ENCODE measurements at regions not wholly inside any gene's neighbourhood (a gene's known extent, or its start where the extent isn't known, plus 50 kb on each side); places are given as distances from the start of the nearest gene placed in this dataset.

- TF ChIP-seq SMC3 (IDR thresholded peaks at IDR 0.05; ENCODE audit: borderline replicate concordance, low read length) (no peak), SPI1 (IDR thresholded peaks at IDR 0.05; ENCODE audit: borderline replicate concordance, insufficient read depth, low read depth, low read length) (peak; percentile 70)
- ChIA-PET CTCF (no interaction called here), POLR2A (no interaction called here), SMC1A (ENCODE audit: uncharacterized antibody, unreplicated experiment) (interaction anchor here (1.3 to 2.0 kb wide), 2 partner anchors 195 to 199 kb away, joined by 3 to 5 read pairs; no protein-coding TSS in a partner anchor), RAD21 (ENCODE audit: unreplicated experiment) (interaction anchor here (1.0 kb wide), 1 partner anchor 48 kb away, joined by 3 read pairs; no protein-coding TSS in a partner anchor)
- WGBS (ENCODE audit: insufficient coverage, insufficient replicate concordance, low lambda C conversion rate, missing lambda C conversion rate) = 86% methylated on average over 7 of the region's 7 CpGs
- intact Hi-C loops (cut with micrococcal nuclease; ENCODE audit: unreplicated experiment) = no loop called here
- peak; percentile 48; the same call in 2 of the 3 replicates for ATAC-seq
- no peak overlapping the region for H3K9ac ChIP-seq (ENCODE audit: control insufficient read depth, insufficient read depth, low read length)
- H4K20me1 ChIP-seq (ENCODE audit: control insufficient read depth, insufficient read depth) = no peaks in the 10 kb centered on the region
- in situ Hi-C loops (cut with MboI) = no loop called here
- no peak overlapping the region for H3K4me3 ChIP-seq
- no peaks in the 10 kb centered on the region for H3K27me3 ChIP-seq (replicated peaks in 1 of 2; ENCODE audit: control insufficient read depth in 2 of 2, insufficient read depth in 2 of 2, low read length in 1 of 2)
- H3K27ac ChIP-seq (ENCODE audit: control insufficient read depth, insufficient read depth) = no peak overlapping the region
- H3K9me3 ChIP-seq (replicated peaks; ENCODE audit: control insufficient read depth, insufficient read depth, low read length) = no peaks in the 10 kb centered on the region; the same call in 2 of the 3 replicates
- no peaks in the 10 kb centered on the region for H3K36me3 ChIP-seq (ENCODE audit: control insufficient read depth in 2 of 2, insufficient read depth in 2 of 2, low read length in 1 of 2)
- no TSS peak for BruUV-seq (replicated peaks)
- DNase-seq (ENCODE audit: low read depth, low spot score) = no peak
- peaks cover 11% of the 10 kb centered on the region for H3K4me1 ChIP-seq (ENCODE audit: control insufficient read depth, insufficient read depth, low read length)
- FAIRE-seq = no peak
- no peak overlapping the region for H2AFZ ChIP-seq (ENCODE audit: control insufficient read depth, low read depth, low read length)
- H3K79me2 ChIP-seq (ENCODE audit: control insufficient read depth, insufficient read depth, low read length) = no peaks in the 10 kb centered on the region
- H3K4me2 ChIP-seq (ENCODE audit: control insufficient read depth, insufficient read depth) = no peak overlapping the region; the same call in 1 of the 2 replicates
Measured at GRCh38 chr10:88193018-88193417, 329.6 kb downstream of the PTEN start.

GRCh38 chr10:88194041-88194887, 330.8 kb downstream of the PTEN start:
- POLR2A ChIA-PET = no interaction called here
- no peak overlapping the region for H3K27ac ChIP-seq (ENCODE audit: control insufficient read depth, insufficient read depth)
- CTCF ChIA-PET = interaction anchor here (0.6 to 1.5 kb wide), 5 partner anchors 13 to 358 kb away, joined by 3 to 4 read pairs (median 3); no protein-coding TSS in a partner anchor
- no peak overlapping the region for H3K4me2 ChIP-seq (ENCODE audit: control insufficient read depth, insufficient read depth)
- ATAC-seq (peak; percentile 79), DNase-seq (ENCODE audit: low read depth, low spot score) (no peak), FAIRE-seq (no peak)
- no peaks in the 10 kb centered on the region for H3K79me2 ChIP-seq (ENCODE audit: control insufficient read depth, insufficient read depth, low read length)
- H3K4me1 ChIP-seq (ENCODE audit: control insufficient read depth, insufficient read depth, low read length) = peaks cover 11% of the 10 kb centered on the region
- SMC1A ChIA-PET (ENCODE audit: uncharacterized antibody, unreplicated experiment) = interaction anchor here (0.9 to 2.0 kb wide), 5 partner anchors 12 to 203 kb away, joined by 3 to 5 read pairs (median 4); no protein-coding TSS in a partner anchor
- in situ Hi-C loops (cut with MboI) (no loop called here), intact Hi-C loops (cut with micrococcal nuclease; ENCODE audit: unreplicated experiment) (no loop called here)
- no peaks in the 10 kb centered on the region; the same call in 2 of the 3 replicates for H3K9me3 ChIP-seq (replicated peaks; ENCODE audit: control insufficient read depth, insufficient read depth, low read length)
- RAD21 ChIA-PET (ENCODE audit: unreplicated experiment) = interaction anchor here (1.0 kb wide), 1 partner anchor 47 kb away, joined by 3 read pairs; no protein-coding TSS in a partner anchor
- no peaks in the 10 kb centered on the region for H3K27me3 ChIP-seq (replicated peaks in 1 of 2; ENCODE audit: control insufficient read depth in 2 of 2, insufficient read depth in 2 of 2, low read length in 1 of 2)
- no peaks in the 10 kb centered on the region for H3K36me3 ChIP-seq (ENCODE audit: control insufficient read depth in 2 of 2, insufficient read depth in 2 of 2, low read length in 1 of 2)
- no peak overlapping the region for H3K4me3 ChIP-seq
- no peaks in the 10 kb centered on the region for H4K20me1 ChIP-seq (ENCODE audit: control insufficient read depth, insufficient read depth)
- no TSS peak for BruUV-seq (replicated peaks)
- H2AFZ ChIP-seq (ENCODE audit: control insufficient read depth, low read depth, low read length) = no peak overlapping the region
- WGBS (ENCODE audit: insufficient coverage, insufficient replicate concordance, low lambda C conversion rate, missing lambda C conversion rate) = 39% methylated on average over 3 of the region's 3 CpGs
- no peak overlapping the region for H3K9ac ChIP-seq (ENCODE audit: control insufficient read depth, insufficient read depth, low read length)
- TF ChIP-seq RUNX3 (IDR thresholded peaks at IDR 0.05; ENCODE audit: low read length) (peak; percentile 44), IKZF2 (IDR thresholded peaks at IDR 0.05) (peak; percentile 11 to 38; a peak in 1 of 4 replicates), GATAD2B (conservative IDR thresholded peaks at IDR 0.05; ENCODE audit: low read depth) (no peak), MEF2B (IDR thresholded peaks at IDR 0.05; ENCODE audit: partially characterized antibody, poor library complexity, severe bottlenecking) (peak; percentile 60), BCL3 (IDR thresholded peaks at IDR 0.05; ENCODE audit: borderline replicate concordance, insufficient read depth, low read depth, low read length, poor library complexity, severe bottlenecking) (peak; percentile 28), MTA2 (IDR thresholded peaks at IDR 0.05; ENCODE audit: low read depth) (peak; percentile 65), ZNF274 (IDR thresholded peaks at IDR 0.05; ENCODE audit: insufficient read depth, insufficient read length) (no peak), ZNF592 (IDR thresholded peaks at IDR 0.05) (no peak)

Data from GM12878 (cell line).